GM12875 (cell line): ENCODE measurements at regions not wholly inside any gene's neighbourhood (a gene's known extent, or its start where the extent isn't known, plus 50 kb on each side); places are given as distances from the start of the nearest gene placed in this dataset.

Source experiments
- H3K4me3 ChIP-seq: one replicate; pipeline ENCODE4 v1.5.1; 2011; ENCODE audit warnings: low read depth, low read length, control low read depth
- CTCF ChIP-seq: IDR thresholded peaks from 2 replicates; pipeline ENCODE4 v1.5.1; 2011; ENCODE audit warnings: low read depth, mild to moderate bottlenecking, control low read depth, inconsistent platforms, low read length, moderate library complexity, borderline replicate concordance; ENCODE audit not compliant: insufficient read depth

- no peak for TF ChIP-seq CTCF
- H3K4me3 ChIP-seq = no peak overlapping the region
Observed at GRCh38 chr13:34254366-34254765, 436.4 kb downstream of the RFC3 start.

- H3K4me3 ChIP-seq = no peak overlapping the region
- no peak for TF ChIP-seq CTCF
Observed at GRCh38 chr13:34255711-34256110, 437.8 kb downstream of the RFC3 start.

- no peak for TF ChIP-seq CTCF
- no peak overlapping the region for H3K4me3 ChIP-seq
Observed at GRCh38 chr13:34256236-34256635, 438.3 kb downstream of the RFC3 start.

- H3K4me3 ChIP-seq = no peak overlapping the region
- no peak for TF ChIP-seq CTCF
Observed at GRCh38 chr13:34257966-34258365, 440.0 kb downstream of the RFC3 start.

- no peak for TF ChIP-seq CTCF
- no peak overlapping the region for H3K4me3 ChIP-seq
Observed at GRCh38 chr13:34258646-34259386, 440.9 kb downstream of the RFC3 start.

GRCh38 chr13:34263681-34264080, 445.7 kb downstream of the RFC3 start:
- TF ChIP-seq CTCF = no peak

GRCh38 chr13:34265046-34265679, 447.2 kb downstream of the RFC3 start:
- TF ChIP-seq CTCF = no peak
- H3K4me3 ChIP-seq = no peak overlapping the region

More at GRCh38 chr13:34263681-34264080, 445.7 kb downstream of the RFC3 start:
- H3K4me3 ChIP-seq = no peak overlapping the region
